HG03108 (cell line): ENCODE measurements at regions not wholly inside any gene's neighbourhood (a gene's known extent, or its start where the extent isn't known, plus 50 kb on each side); places are given as distances from the start of the nearest gene placed in this dataset.

Source experiments
- ATAC-seq: cut with Tn5 transposase; IDR thresholded peaks from one replicate; pipeline ENCODE4 v1.9.1; 2021; ENCODE audit warnings: moderate library complexity; ENCODE audit not compliant: unreplicated experiment

DNA sequence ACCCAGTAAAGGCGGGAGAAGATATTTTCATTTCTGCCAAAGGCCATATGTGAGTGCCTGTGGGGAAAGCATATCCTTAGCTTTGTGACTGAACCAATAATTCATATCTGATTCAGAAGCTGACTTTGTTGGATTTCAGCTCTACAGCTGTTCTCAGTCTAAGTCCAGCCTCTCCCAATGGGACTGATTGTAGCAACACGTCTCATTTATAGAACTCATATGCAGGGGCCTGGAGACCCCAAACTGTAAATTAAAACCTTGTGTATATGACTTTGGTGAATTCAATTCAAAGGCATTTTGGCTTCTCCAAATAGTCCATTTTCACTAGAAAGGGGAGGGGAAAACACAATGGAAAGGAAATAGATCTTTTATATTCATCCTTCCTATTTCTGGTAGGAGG is 250.4 kb upstream of the SORL1-AS1 start:
- no peak for ATAC-seq

DNA sequence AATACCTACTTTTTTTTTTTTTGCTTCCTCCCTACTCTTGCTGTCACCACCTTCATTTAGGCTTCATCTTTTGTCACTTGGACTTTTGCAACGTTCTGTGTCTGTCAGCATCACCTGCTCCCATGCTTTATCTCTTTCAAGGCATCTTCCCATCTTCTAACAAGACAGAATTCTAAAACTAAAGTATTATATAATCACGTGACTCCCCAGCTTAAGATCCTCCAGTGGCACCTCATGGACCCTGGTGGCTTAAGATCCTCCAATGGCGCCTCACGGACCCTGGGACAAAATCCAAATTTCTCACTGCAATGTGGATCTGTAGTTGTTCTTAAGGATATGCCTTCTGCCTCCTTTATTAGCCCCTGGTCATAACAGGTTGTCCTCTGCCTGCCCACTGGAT is 248.2 kb upstream of the SORL1-AS1 start:
- no peak for ATAC-seq

DNA sequence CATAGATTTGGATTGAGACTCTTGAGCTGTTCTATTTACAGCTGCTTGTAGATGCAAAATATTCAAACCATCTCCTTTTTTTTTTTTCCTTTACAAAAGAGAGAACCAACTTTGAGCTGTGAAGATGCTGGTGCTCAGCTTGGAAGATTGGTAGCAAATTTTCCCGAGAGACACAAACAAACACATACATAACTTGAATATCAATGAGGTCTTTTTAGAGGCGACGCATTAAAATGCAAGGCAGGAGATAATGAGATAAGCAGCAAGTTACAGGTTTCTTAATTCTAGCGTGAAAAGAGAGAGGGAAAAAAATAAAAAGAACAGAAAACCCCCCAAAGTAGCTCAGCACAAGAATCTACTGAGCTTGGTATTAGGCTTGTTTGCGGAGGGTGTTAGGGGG is 247.0 kb upstream of the SORL1-AS1 start:
- ATAC-seq, result no peak

DNA sequence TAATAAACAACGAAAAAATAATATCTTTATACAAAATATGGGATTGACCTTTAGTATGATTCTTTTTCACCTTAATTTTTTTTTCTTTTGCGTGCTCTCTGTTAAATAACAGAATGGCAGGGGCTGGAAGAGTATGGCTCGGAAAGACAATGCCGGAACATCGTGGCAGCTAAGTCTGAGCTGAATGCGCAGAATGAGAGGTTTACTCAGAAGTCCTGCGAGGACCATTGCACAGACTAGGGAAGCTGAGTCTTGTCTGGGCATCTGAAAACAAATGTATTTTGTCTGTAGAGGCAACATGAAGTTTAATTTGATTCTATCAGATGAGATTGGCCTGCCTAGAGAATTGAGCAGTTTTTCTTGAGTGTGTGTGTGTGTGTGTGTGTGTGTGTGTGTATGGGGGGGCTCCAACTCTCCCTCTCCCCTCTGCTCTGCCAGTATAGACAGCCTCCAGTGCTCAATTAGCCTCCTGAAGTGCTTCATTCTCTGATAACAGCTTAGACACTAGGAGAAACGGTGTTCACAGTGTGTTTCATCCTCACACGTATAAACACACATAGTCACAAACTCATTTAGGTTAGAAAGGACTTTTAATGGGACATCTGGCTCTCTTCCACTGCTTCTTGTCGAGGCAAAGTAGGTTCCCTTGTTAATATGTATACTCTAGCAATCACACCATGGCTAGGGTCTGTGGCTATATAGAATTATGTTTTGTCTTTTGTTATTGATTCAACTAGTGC is 244.3 kb upstream of the SORL1-AS1 start:
- no peak for ATAC-seq

DNA sequence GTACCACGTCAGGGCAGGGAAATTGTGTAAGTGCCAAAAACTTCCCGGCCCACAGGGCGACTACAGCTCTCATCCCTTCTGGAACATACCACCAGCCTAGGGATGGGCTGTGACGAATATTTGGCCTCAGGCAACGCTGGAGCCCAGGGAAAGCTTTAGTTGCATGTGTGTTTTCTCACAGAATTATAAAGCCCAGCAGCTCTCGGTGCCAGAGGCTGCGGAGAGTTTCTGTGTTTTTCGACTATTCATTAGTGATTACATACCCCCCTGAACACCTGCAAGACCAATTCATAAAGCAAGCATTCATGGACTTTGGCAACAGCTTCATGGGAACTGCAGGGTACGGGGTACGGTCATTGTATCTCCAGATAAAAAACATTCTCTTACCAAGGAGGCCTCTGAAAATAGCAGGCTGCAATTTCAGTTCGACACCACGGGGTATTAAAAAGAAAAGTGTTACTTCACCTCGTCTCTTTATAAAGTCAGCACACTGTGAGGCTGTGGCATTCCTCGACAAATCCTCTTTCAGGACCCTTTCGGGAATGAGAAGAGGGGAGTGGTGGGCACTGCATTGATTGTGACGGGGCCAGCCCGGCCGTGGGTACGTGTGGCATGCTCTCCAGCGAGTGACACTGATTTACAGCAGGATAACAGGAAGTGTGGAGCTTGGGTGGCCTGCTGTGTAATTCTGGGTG is 243.6 kb upstream of the SORL1-AS1 start:
- no peak for ATAC-seq

DNA sequence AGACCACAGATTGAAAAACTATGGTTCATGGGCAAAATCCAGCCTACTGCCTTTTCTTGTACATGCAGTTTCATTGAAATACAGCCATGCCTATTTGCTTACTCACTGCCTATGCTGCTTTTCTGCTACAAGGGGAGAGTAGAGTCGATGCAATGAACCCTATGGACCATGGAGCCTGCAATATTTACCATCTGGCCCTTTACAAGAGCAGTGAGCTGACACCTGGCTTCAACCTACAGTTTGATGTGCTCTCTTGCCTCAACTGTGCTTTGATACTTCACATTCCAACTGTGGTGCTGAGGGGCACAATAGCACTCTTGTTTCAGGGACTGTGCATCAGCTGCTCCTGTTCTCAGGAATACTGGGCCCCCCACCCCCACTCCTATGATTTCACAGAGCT is 239.5 kb upstream of the SORL1-AS1 start:
- no peak for ATAC-seq

DNA sequence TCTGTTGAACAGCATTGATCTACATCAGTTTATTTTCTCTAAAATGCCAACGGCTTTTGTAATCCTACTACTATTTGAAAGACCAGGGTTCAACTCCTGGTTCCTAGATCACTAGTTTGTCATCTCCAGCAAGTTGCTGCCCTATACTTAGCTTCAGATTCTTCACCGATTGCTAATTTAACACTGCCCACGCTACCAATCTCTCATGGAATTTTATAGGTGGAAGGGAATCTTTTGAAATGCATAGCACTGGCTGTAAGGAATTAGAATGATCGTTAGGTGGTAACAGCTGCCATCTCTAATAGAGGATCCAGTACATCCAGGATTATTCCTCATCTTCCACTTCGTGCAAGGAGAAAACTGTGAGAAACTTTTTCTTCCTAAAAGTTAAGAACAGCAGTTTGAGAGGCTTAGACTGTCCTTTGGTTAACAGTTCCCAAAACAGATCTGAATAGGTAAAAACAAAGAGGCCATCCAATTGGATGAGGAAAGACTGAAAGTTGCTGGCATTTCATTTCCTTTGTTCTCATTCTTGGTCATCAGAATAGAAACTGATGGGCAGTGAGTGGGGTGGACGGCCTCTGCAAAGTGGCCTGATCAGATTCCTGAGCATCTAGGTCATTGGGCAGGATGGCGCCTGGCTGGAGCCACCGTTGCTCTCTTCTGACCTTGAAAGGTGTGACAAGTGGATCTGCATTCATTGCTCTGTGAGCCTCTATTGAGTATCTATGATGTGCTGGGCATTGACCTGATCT is 236.3 kb upstream of the SORL1-AS1 start:
- ATAC-seq, result no peak

DNA sequence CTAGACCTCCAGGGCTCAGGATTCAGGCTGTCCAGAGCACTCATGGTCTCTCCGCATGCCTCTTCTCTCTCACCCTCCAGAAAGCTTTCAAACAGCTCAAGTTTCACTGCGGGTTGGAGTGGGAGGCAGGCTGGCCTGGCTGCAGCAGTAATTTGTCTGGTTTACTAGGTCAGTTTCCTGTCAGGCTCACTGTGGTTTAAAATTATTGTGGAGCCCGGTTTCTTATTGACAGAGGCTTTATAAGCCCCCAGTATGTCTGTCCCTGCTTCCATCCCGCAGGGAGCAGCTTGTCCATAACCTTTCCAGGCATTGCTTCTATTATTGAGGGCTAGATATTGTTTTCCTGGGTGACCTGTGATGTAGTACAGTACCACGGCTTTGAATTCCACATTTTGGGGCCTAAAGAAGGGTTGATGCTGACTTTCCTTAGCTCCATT is 235.3 kb upstream of the SORL1-AS1 start:
- no peak for ATAC-seq

DNA sequence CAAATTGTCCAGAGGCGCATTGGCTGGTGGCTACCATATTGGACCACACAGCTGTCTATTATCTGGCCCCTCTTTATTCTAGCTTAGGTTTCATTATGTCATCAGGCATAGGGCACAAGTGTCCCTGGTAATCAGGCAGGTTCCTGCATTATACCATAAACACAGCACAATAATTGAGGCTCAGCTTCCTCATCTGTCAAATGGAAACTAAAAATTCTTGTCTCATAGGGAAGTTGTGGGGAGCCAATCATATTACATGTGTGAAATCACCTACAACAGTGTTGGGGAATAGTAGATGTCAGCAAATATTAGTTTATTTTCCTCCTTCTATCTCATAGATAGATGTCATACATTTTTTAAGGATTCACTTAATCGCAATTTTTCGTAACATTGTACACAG is 231.0 kb upstream of the SORL1-AS1 start:
- no peak for ATAC-seq
